8988T (cell line): ENCODE measurements at regions not wholly inside any gene's neighbourhood (a gene's known extent, or its start where the extent isn't known, plus 50 kb on each side); places are given as distances from the start of the nearest gene placed in this dataset.
A peak's percentile ranks its signal among the peaks of the same experiment; 100 is the strongest.

ENCODE experiments used
- DNase-seq: peaks from one replicate; pipeline ENCODE4 v3.0.0; 2011

DNA sequence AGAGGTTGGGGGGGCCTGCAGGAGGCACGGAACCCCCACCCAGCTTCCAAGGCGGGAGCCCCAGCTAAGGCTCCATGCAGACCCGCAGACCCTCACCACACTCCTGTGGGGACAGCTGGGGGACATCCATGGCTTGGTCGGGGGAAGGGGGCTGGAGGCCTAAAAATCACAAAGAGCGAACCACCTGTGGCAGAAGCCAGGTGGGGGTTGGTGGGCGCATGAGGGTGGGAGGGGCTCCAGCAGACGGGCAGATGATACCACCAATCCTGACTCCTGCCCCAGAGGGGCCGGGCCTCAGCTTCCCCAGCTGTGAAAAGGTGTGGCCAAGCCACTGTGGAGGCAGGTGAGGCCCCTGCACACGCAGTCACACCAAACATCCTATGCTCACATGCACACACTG is 111.6 kb downstream of the FAM53A start:
- peak; percentile 94 for DNase-seq

- DNase-seq, result no peak
These were observed 112.1 kb downstream of the FAM53A start for GRCh38 chr4:1572010-1572385.

GRCh38 chr4:1571165-1572009 is 112.7 kb downstream of the FAM53A start:
- DNase-seq, result no peak

GRCh38 chr4:1570291-1571164 is 113.6 kb downstream of the FAM53A start:
- no peak for DNase-seq

GRCh38 chr4:1569461-1570151 is 114.5 kb downstream of the FAM53A start:
- DNase-seq, result no peak

DNA sequence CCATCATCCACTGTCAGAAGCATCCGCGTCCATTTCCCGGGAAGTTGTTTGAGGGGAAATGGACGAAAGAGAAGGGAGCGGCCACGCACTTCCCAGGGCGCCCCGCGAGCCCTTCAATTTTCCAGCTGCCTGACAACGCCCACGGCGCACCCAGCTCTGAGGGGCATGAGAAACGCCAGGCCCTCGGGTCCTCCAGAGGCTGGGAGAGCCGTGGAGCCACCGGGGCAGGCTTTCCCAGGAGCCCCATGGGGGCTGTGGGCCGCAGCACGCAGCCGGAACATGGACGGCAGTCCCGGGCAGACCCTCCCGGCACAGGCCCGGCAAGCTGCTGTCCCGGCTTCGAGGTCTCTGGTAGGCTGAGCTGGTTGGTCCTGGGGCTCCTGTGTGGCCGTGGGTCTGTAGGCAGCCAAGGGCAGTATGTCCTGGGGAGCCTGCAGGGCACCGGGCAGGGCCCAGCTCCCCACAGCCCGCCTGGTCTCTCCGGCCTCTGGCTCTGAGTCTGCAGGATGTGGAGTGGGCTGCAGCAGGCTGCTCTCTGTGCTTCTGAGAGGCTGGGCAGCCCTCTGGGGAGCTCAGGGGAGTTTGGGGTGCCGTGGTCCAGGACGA is 115.2 kb downstream of the FAM53A start:
- no peak for DNase-seq

GRCh38 chr4:1567808-1568581 is 116.1 kb downstream of the FAM53A start:
- DNase-seq, result no peak

GRCh38 chr4:1567519-1567807 is 116.7 kb downstream of the FAM53A start:
- DNase-seq, result no peak

- DNase-seq, result no peak
These were observed 117.1 kb downstream of the FAM53A start for GRCh38 chr4:1566838-1567518.

- peak; percentile 82 for DNase-seq
These were observed 117.7 kb downstream of the FAM53A start for GRCh38 chr4:1566301-1566837.

GRCh38 chr4:1565598-1566295 is 118.4 kb downstream of the FAM53A start:
- no peak for DNase-seq

DNA sequence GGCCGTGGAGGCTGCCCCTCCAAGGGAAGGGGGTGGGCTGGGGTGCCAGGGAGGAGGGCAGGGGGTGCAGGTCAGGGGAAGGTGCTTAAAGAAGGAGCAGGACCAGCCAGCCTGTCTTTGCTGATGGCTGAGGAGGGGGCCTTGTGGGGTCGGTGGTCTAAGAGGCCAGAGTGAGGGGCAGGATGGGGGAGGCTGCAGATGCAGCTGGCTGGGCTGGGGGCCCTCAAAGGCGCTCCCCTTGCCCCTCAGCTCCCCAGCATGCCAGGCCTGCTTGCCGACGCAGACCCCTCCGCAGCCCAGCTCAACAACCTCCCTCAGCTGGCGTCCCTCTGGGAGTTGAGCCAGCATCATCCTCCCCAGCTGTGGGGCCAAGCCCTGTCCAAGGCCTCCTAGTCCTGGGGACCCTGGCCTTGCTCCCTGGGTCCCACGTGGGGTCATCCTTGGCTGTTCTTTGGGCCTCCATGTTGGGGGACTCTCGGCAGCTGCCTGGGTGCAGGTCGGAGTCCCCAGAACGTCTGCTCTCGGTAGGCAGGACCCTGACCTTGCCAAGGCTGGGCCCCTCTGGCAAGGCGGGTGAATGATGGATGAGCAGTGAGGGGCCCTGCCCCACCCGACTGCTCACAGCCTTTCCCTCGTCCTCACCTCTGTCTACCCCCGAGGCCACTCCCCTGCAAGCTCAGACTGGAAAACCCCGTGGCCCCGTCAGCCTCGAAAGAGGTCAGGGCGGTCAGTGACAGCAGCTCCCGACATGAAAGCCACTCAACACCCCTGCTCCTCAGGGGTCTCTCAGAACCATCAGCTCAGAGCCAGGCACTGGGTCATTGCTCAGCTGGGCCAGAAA is 119.4 kb downstream of the FAM53A start:
- DNase-seq, result no peak

- no peak for DNase-seq
These were observed 120.2 kb downstream of the FAM53A start for GRCh38 chr4:1563768-1564485.

- DNase-seq, result no peak
These were observed 120.9 kb downstream of the FAM53A start for GRCh38 chr4:1563241-1563640.

GRCh38 chr4:1562771-1563170 is 121.3 kb downstream of the FAM53A start:
- DNase-seq, result no peak

DNA sequence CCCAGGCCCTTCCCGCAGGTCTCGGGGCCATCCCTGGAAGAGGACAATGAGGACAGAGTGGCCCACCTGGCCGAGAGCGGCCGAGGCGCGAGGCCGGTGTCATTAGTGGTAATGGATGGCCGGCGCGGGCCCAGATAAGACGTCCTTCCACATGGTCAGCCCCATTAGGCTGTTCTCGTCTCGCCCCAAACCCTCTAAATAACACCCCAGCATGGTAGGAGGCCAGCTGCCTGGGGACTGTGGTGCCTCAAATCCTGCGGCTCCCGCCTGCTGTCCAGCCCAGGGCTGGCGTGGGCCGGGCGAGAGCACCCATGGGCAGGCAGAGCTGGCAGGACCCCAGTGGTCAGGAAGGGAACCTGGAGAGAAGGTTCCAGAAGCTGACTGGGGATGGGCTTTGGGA is 121.7 kb downstream of the FAM53A start:
- DNase-seq, result no peak

DNA sequence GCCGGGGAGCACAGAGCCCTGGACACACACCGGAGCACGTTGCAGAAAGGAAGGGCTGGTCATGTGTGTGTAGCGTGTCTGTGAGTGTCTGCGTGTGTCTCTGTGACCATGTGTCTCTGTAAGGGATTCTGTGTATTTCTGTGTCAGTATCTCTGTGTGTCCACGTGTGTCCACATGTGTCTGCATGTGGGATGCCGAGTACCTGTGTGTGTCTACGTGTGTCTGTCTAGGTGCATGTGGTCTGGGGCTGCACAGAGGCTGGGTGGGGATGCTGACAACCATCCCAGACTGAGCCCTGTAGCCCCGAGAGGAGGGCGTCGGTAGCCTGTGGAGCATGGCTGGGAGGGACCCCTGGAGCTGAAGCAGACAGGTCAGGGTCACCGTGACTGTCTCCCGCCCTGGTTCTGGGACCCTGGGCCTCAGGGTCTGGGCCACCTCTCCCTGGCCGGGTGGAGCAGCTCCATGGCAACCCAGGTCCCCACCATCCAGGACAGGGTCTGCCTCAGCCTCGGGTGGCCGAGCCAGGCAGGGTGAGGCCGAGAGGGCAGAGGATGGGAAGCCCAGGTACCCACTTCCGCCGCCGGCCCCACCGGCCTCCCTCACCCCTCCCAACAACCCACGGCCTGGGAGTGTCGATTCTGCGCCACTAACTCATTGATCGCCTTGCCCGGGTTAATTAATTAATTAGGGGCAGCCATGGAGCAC is 122.7 kb downstream of the FAM53A start:
- DNase-seq, result no peak

GRCh38 chr4:1559896-1560650 is 124.0 kb downstream of the FAM53A start:
- DNase-seq, result no peak
